Endometrial microvascular endothelial cells (primary cell): ENCODE measurements at regions not wholly inside any gene's neighbourhood (a gene's known extent, or its start where the extent isn't known, plus 50 kb on each side); places are given as distances from the start of the nearest gene placed in this dataset.

Source experiments
- in situ Hi-C: cut with HindIII; loops from 2 replicates; pipeline ENCODE4 v1.10.0; 2017; ENCODE audit warnings: low sequenced_read_pairs, low pct_unique_long_range_greater_than_20kb; ENCODE audit errors: inconsistent ontology term

DNA sequence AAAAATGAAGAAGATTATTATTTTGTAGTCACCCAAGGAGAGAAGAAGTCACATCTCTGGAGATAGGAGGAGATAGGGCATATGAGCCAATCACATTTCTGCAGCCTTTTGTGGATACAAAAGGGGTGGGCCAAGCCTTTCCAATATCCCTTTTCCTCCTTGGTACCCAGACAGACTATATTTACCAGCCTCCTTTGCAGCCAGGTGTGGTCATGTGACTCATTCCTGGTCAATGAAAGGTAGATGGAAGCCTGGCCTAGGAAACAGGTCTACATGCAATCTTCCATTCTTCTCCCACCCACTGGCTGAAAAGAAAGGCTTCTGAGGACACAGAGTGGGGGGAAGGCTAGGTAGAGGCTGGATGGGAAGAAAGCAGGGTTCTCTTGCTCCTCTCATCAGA lies 58.1 kb upstream of the ERG start:
- in situ Hi-C loops = no loop called here

DNA sequence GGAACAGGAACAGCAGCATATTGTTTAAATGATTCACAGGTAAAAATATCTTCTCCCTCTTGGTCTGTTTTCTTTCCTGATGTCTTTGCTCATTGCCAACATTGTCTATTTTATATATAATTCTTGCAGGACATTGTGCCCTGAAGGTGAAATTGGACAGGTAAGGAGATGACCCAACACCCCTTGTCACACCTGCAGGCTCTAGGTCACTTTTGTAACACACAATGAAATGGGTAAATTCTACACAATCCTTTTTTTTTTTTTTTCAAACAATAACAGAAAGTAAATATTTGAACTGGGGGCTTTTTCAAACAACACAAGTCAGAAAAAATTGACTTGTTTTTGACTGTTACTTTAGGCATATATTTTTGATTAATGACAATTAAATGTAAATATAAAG lies 62.9 kb upstream of the ERG start:
- in situ Hi-C loops = no loop called here

DNA sequence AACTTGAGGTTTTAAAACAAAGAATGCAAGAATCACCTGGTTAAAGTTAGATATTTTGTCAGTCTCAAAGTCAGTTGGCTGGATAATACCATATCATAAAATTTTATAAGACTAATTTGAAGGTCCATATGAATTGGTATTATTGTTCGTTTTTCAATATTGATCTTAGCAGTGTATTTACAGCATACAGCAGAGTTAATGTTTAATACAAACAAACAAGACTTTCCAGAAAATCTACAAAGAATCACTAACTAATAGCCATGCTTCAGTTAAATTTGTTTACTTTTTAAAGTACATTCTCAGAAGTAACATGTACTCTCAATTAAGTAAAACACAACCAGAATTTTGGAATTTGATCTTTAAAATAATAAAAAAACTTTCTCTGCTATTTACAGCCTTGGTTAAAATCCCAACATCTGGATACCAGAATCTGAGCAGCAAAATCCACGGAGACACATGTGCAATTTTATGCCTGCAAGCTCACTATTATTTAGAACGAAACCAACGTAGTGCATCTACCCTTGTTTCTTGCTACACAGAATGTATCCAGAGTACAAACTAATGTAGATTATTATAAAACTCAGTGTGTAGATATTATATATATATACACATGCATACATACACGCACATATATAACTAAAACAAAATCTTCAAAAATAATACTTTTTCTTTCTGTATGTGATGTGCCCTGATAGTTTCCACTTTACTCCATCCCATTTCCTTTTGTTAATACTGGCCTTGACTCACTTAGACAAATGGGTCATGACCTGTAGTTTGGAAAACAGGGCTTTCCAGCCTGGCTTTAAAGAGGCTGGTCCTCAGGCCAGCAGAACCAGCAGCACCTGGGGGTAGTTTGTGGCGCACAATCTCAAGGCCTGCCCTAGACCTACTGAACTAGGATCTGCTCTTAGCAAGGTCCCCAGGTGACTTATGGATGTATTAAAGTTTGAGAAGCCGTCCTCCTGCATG lies 63.6 kb upstream of the ERG start:
- in situ Hi-C loops = no loop called here

DNA sequence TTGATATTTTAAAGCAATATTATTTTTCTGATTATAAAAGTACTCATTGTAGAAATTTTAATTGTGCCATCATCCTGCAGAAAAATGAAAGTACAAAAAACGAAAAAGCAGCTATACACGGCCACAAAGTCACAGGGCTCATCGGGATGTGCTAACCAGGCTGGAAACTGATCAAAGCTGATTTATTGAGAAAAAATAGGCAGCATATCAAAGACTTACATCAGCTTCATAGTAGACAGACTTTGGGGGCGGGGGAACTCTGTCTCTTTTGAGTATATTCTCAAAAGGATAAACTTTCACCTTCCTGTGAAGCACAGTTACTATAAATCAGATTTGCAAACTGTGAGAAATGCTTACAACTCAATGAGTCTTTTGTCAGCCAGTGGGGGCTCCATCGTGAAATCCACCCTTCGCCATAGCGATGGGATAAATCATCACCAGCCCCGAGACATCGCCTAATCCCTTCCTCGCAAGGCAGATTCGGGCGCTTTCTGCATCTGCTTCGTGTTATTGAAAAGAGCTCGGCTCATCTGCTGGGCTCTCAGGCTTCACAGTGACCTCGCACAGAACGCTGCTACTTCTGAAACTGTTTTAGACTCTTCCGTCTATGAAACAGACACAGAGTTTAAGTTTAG lies 69.2 kb upstream of the ERG start:
- in situ Hi-C loops = no loop called here

DNA sequence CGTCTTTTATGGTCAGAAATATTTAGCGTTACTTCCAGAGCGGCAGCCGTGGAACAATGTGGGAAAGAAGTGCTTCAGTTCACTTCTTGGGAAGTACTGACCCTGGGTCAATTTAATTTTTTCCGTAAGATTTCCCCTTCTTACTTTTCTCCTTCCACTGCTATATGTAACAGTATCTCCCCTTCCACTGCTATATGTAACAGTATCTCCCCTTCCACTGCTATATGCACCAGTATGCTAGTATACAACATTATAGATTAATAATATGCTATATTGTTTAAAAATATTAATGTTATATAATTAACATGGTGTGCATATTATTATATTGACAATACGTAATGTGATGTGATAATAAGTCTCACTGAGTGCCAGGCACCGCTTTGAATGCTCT lies 69.7 kb upstream of the ERG start:
- in situ Hi-C loops = no loop called here

DNA sequence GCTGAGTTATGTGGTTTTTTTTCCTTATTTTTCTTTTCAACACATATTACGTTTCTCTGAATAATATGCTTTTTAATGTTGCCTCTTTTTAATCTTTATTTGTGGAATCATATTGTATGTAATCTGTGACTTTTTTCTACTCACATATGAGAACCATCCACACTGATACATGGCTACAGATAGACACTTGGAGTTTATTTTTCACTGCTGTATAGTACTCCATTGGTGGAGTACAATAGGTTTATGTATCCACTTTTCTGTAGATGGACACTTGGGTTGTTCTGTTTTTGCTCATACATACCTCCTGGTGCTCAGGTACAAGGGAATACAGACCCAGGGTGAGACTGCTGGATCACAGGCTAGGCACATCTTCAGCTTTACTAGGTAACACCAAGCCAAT lies 71.5 kb upstream of the ERG start:
- in situ Hi-C loops = no loop called here

DNA sequence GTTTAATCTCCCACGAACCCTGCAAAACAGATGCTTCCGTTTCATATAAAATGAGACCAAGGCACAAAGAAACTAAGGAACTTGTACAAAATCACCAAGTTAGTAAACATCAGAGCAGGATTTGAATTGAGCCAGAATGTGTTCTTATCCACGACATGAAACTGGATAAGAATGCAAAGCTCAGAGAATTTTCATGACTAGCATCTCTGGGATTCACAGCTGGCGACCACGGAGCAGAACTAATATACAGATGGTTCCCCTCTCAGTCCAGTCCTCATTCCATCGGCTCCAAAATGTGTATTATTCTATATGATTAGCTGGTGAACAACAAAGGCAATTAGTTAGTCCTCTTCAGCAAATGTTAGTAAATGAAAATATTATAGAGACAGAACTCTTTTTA lies 72.3 kb upstream of the ERG start:
- in situ Hi-C loops = no loop called here

DNA sequence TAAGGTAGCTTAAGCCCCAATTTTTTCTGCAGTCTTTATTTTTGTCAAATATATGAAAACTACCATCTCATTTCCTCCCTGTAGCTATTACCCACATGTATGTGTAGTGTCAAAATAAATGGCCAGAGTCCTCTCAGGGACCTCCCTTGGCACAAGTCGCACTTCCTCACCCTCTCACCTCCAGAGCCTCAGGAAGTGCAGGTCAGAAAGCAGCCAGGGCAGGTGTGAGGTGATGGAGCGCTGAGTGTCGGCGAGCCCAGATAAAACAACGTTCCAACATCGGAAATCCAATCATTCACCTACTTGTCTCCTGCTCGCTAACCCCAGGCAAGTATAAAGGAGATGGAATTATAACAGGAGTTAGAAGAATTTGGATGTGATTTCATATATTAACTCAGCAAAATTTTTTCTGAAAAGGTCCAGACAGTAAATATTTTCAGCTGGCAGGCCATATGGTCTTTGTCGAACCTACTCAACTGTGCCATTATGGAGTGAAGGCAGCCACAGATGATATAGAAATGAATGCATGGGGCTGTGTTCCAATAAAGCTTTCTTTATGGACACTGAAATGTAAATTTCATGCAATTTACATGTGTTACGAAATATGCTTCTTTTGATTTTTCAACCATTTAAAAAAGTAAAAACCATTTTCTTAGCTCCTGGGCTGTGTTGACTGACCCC lies 76.8 kb upstream of the ERG start:
- in situ Hi-C loops = no loop called here

DNA sequence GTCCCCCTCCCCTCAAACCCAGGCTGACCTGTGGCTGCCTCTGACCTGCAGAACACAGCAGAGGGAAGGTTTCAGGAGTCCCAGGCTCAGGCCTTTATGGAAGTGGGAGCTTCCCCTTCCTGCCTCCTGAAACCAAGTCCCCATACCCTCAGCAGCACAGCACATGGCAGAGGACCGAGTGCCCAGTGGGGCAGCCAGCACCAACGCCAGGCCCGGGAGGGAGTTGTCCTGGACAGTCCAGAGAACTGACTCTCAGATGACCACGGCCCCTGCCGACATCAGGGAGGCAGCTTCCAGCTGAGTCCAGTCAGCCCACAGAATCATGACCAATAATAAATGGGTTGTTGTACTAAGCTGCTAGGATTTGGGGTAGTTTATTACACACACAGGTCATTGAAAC lies 79.6 kb upstream of the ERG start:
- in situ Hi-C loops = no loop called here

DNA sequence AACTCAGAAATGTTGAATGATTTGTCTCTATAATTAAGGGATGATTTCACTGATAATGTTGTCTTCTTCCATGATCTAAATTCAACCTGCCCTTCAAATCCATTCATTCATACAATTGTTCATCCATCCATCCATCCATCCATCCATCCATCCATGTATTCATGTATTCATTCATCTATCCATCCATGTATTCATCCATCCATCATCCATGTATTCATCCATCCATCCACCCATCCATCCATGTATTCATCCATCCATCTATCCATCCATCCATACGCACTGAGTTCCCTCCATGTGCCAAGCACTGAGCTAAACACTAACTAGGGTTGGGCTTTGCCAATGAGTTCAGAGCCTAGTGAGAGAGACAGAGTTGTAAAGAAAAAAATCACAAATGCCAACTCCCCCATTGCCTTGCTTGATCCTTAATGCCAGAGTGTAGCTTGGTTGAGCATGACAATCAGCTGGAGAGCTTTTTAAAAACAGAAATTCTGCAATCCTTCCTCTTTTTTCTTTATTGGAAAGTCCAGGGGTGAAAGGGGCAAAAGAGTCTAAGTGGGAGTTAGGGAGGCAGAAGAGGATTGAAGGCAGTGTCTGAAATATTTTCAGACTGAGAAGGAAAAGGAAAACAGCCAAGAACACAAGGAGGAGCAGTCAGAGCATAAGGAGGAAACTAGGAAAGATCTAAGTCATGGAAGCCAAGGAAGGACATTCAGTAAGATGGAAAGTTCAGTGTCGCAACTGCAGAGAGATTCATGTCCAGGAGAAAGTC lies 92.4 kb upstream of the ERG start:
- in situ Hi-C loops = no loop called here

DNA sequence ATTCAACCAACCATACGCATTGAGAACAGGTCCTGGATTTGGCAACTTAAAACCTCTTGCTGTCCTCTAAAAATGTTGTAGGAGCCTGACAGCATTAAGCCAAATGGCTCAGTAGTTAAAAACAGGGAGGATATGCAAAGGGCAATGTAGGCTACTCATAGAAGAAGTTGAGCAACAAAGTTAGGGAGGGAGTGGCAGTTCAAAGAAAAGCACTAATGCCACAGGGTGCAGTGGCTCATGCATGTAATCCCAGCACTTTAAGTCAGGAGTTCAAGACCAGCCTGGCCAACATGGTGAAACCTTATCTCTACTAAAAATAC lies 92.9 kb upstream of the ERG start:
- in situ Hi-C loops = no loop called here

DNA sequence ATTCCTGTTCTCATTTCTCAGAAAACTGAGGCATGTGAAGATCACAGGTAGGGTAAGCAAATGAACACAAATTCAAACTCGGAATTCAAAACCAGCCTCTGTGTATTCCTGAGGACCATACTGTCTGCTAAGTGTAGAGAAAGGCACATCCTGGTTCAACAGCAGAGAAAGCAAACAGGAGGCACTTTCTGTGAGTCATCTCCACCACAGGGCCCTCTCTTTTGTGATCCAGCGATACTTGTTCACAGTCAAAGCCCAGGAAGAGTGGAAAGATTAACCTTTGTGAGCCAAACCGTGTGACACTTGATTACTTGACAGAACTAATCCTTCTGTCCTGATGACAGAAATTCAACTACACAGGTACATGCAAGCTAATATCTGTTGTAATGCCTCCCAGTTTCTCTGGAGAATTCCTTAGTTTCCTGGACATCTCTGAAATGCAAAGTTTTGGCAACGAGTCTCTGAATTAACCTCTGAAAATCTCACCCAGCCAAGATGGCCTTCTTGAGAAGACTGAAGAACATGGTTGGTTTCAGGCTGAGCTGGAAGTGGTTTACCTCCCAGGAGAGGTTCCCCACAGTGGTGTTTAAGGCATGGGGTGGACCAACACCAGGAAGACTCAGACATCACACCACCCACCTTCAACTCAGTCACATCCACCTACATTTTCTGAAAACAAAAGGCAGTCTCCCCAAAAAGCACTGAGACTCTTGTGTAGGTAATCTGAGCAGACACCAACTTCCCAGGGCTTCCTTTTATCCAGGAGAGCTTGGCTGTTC lies 98.2 kb upstream of the ERG start:
- in situ Hi-C loops = no loop called here

DNA sequence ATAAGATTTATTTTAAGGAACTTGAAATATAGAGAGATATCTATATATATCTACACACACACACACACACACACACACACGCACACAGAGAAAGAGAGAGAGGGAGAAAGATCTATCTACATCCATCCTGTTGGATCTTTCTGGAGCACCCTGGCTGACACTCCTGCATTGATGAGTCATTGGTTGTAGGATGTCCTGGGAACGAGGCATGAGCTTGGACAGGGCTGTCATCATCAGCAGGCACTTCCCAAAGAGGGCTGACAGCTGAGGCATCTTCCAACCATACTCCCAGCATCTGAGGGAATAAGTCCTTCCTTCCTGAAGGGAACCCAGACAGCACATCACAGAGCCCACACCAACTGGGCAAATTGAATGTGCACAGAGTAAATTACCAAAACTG lies 99.1 kb upstream of the ERG start:
- in situ Hi-C loops = no loop called here

DNA sequence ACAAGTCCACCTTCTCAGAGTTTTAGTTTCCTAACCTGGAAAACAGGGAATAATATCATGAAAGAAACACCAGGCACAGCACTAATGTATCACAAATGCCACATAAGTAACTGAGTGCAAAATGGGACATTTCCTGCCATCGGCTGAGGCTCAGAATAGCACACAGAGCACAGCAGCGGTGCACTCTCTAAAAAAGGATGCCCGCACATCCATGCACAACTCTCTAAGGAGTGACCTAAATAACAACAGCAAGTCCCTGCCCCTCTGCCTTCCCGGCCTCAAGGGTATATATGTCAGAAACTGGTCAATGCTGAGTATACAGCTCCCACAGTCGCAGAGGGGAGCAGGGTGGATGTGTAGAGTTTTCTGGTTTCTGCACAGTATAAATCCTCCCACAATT lies 100.1 kb upstream of the ERG start:
- in situ Hi-C loops = no loop called here

DNA sequence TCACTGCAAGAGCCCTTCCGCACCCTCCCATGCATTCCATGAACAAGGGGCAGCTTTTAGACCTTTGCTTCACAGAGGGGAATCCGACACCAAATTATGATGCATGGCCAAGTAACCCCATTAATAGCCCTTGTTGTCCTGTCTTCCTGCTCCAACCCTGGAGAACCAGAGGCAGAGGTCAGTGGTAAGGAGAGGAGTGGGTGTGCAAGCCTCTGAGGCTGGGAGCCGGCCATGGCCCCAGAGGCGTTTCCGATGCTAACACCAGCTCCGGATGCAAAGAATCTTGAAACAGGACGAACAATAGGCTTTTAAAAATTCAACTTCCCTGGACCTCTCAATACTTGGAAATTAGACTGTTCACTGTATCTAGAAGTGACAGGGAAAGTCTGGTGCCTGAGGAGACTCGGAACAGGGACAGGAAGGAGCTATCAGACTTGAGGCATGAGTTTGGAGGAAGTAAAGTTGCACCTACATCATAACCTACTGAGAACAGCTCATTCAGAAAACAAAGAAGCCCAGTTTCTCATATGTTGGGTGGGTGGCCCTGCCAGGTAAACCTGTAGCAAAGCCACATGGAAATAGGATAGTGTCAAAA lies 101.2 kb upstream of the ERG start:
- in situ Hi-C loops = no loop called here

DNA sequence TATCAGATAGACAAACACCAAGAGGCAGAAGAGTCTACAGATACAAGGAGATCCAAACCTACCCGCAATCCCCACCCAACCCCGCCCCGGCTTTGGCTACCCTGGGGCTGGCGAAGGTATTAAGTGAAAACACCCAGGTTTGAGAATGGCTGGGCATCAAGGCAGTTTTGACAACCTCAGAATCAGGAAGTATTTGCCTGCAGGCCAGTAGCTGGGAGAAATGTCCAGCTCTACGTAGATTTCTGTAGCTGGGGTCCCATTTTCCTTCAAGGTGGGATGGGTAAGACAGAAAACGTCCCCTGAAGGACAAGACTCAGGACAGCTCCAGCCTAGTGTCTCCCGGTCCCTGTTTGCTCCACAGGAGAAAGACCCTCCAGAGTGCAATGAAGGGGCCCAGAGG lies 101.8 kb upstream of the ERG start:
- in situ Hi-C loops = no loop called here

DNA sequence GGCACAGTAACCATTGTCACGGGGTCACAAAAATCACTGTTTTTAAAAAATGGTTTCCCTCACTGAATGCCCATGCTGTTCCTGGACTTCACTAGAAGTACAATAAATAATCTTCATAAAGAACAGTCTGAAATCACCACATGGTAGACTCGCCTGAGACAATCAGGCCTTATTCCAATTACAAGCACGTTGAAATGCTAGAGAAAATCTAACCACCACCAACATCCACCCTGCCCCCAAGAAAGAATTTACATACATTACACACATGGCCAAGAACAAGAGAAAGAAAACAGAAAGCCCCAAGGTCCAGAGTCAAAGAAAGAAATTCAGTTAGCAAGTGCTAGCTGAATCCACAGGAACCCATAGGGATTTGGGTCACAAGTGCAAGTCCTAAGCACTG lies 107.0 kb upstream of the ERG start:
- in situ Hi-C loops = no loop called here

DNA sequence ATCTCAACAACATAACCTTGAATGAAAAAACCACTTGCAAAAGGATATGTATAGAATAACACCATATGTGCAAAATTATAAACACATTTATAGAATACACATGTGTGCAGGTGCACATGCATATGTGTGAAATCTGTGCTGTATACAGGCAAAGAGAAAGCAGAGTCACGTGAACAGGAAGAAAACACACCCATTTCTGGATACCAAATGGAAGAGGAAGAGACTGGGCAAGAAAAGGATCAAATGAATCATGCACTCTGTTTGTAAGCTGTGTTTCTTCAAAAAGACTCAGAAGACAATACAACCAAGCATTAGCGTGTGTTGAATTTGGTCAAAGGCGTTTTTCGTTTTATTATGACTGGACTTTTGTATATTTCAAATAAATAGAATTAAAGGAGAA lies 111.3 kb upstream of the ERG start:
- in situ Hi-C loops = no loop called here
